Caco-2 (cell line): ENCODE measurements at regions not wholly inside any gene's neighbourhood (a gene's known extent, or its start where the extent isn't known, plus 50 kb on each side); places are given as distances from the start of the nearest gene placed in this dataset.

Source experiments
- BruUV-seq: library from RNA; stranded (reverse); fragments of 400-500 nt; replicated peaks from 2 replicates; lab custom pipeline; 2021; lab: Mats Ljungman, UMichigan
- CTCF ChIA-PET: fragments of 300-600 bp; sonication (Branson Sonifier 250); formaldehyde crosslinking; loops from one replicate; lab custom pipeline; 2022; ENCODE audit warnings: antibody characterized with exemption; lab: Charles Lee
- POLR2A ChIA-PET: fragments of 300-600 bp; sonication (Branson Sonifier 250); formaldehyde crosslinking; loops from one replicate; lab custom pipeline; 2022; ENCODE audit warnings: antibody characterized with exemption; lab: Charles Lee
- DNase-seq, 2 experiments: peaks; one replicate each; pipeline versions ENCODE4 v3.0.0 to v3.0.0-alpha.2; 2020 to 2022
- H3K27me3 ChIP-seq: replicated peaks from 2 replicates; pipeline ENCODE4 v1.6.0; 2011; ENCODE audit warnings: low read length; ENCODE audit not compliant: control insufficient read depth, insufficient read depth
- H3K36me3 ChIP-seq: 2 replicates; pipeline ENCODE4 v1.5.1; 2011; ENCODE audit warnings: low read length; ENCODE audit not compliant: control insufficient read depth, insufficient read depth
- H3K4me1 ChIP-seq: fragments of 250-450 bp; sonication (Bioruptor Pico); 2 replicates; pipeline ENCODE4 v1.5.1; 2020; ENCODE audit warnings: mild to moderate bottlenecking
- H3K4me3 ChIP-seq: 2 replicates; pipeline ENCODE4 v1.5.1; 2011; ENCODE audit warnings: low read depth, mild to moderate bottlenecking, control low read depth, low read length
- H3K9me3 ChIP-seq: fragments of 250-450 bp; sonication (Bioruptor Pico); 2 replicates; pipeline ENCODE4 v1.5.1; 2020; ENCODE audit warnings: mild to moderate bottlenecking, moderate library complexity
- H3K27ac Mint-ChIP-seq: one replicate; pipeline ENCODE4 v1.8.0; 2022; ENCODE audit warnings: mixed read lengths; ENCODE audit not compliant: unreplicated experiment
- H3K27me3 Mint-ChIP-seq: one replicate; pipeline ENCODE4 v1.8.0; 2022; ENCODE audit warnings: mixed read lengths; ENCODE audit not compliant: insufficient read depth, unreplicated experiment
- H3K36me3 Mint-ChIP-seq: one replicate; pipeline ENCODE4 v1.8.0; 2022; ENCODE audit warnings: mild to moderate bottlenecking, mixed read lengths; ENCODE audit not compliant: insufficient read depth, unreplicated experiment
- H3K4me1 Mint-ChIP-seq: one replicate; pipeline ENCODE4 v1.8.0; 2022; ENCODE audit warnings: low read depth, mixed read lengths; ENCODE audit not compliant: unreplicated experiment
- H3K4me3 Mint-ChIP-seq: one replicate; pipeline ENCODE4 v1.8.0; 2022; ENCODE audit warnings: mild to moderate bottlenecking, moderate library complexity, mixed read lengths; ENCODE audit not compliant: unreplicated experiment
- H3K9me3 Mint-ChIP-seq: one replicate; pipeline ENCODE4 v1.8.0; 2022; ENCODE audit warnings: mixed read lengths; ENCODE audit not compliant: unreplicated experiment
- intact Hi-C: fragments of 100-400 bp; cut with micrococcal nuclease; formaldehyde crosslinking; loops from one replicate; pipeline ENCODE4 v1.10.0; 2022; ENCODE audit not compliant: unreplicated experiment
- TF ChIP-seq, protein P1 (sequence below), 2 experiments: fragments of 200-600 bp in 1 of 2; IDR thresholded peaks; 1 replicate in 1 of 2; 2 replicates in 1 of 2; pipeline versions ENCODE4 v1.5.1 to v1.8.0; 2011 to 2022; ENCODE audit warnings: antibody characterized with exemption in 1 of 2, control low read depth in 1 of 2, inconsistent platforms in 1 of 2, low read depth in 1 of 2, low read length in 1 of 2, mild to moderate bottlenecking in 1 of 2, moderate library complexity in 1 of 2; ENCODE audit not compliant: insufficient read depth in 1 of 2, severe bottlenecking in 1 of 2, unreplicated experiment in 1 of 2

DNA sequence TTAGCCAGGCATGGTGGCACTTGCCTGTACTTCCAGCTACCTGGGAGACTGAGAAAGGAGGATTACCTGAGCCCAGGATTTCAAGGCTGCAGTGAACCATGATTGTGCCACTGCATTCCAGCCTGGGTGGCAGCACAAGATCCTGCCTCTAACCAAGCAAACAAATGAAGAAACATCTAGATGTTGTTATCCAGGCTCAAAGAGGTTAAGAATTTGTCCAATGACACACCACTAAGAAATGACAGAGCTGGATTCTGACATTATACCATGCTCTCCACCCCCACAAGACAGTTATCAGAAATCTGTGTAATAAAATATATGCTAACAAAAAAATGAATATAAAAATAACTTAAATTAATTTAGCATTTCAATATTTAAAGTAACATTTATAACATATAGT, 925.5 kb upstream of the SLC35B3 start:
- no TSS peak for BruUV-seq

GRCh38 chr6:9347608-9348007, 912.3 kb upstream of the SLC35B3 start:
- BruUV-seq: no TSS peak
- H3K9me3 Mint-ChIP-seq: no peaks in the 10 kb centered on the region
- no peaks in the 10 kb centered on the region for H3K36me3 ChIP-seq
- H3K4me3 ChIP-seq: no peak overlapping the region
- H3K4me1 ChIP-seq: no peaks in the 10 kb centered on the region
- no peaks in the 10 kb centered on the region for H3K27me3 Mint-ChIP-seq
- ChIA-PET CTCF (no interaction called here), POLR2A (no interaction called here)
- no peaks in the 10 kb centered on the region for H3K27me3 ChIP-seq
- H3K27ac Mint-ChIP-seq: no peak overlapping the region
- intact Hi-C loops: no loop called here
- no peaks in the 10 kb centered on the region for H3K4me1 Mint-ChIP-seq
- H3K36me3 Mint-ChIP-seq: no peaks in the 10 kb centered on the region
- H3K4me3 Mint-ChIP-seq: no peak overlapping the region
- no peak for DNase-seq
- TF ChIP-seq, protein P1, sequence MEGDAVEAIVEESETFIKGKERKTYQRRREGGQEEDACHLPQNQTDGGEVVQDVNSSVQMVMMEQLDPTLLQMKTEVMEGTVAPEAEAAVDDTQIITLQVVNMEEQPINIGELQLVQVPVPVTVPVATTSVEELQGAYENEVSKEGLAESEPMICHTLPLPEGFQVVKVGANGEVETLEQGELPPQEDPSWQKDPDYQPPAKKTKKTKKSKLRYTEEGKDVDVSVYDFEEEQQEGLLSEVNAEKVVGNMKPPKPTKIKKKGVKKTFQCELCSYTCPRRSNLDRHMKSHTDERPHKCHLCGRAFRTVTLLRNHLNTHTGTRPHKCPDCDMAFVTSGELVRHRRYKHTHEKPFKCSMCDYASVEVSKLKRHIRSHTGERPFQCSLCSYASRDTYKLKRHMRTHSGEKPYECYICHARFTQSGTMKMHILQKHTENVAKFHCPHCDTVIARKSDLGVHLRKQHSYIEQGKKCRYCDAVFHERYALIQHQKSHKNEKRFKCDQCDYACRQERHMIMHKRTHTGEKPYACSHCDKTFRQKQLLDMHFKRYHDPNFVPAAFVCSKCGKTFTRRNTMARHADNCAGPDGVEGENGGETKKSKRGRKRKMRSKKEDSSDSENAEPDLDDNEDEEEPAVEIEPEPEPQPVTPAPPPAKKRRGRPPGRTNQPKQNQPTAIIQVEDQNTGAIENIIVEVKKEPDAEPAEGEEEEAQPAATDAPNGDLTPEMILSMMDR (IDR thresholded peaks at IDR 0.05; ENCODE audit: insufficient read depth in 1 of 2, low read depth in 1 of 2, low read length in 1 of 2, severe bottlenecking in 1 of 2, unreplicated experiment in 1 of 2): no peak
- no peaks in the 10 kb centered on the region for H3K9me3 ChIP-seq

More for the DNA sequence above, 925.5 kb upstream of the SLC35B3 start:
- CTCF ChIA-PET: no interaction called here
- Mint-ChIP-seq H3K9me3 (peaks cover 16% of the 10 kb centered on the region), H3K36me3 (no peaks in the 10 kb centered on the region), H3K4me3 (no peak overlapping the region), H3K4me1 (no peaks in the 10 kb centered on the region), H3K27me3 (no peaks in the 10 kb centered on the region), H3K27ac (no peak overlapping the region)
- intact Hi-C loops: no loop called here
- no peak overlapping the region for H3K4me3 ChIP-seq
- H3K9me3 ChIP-seq: 0 out of 2 replicates have a peak, but pooled peaks cover 8% of the 10 kb centered on the region
- POLR2A ChIA-PET: no interaction called here
- H3K4me1 ChIP-seq: no peaks in the 10 kb centered on the region
- TF ChIP-seq, protein P1 (IDR thresholded peaks at IDR 0.05; ENCODE audit: insufficient read depth in 1 of 2, low read depth in 1 of 2, low read length in 1 of 2, severe bottlenecking in 1 of 2, unreplicated experiment in 1 of 2): no peak
- H3K27me3 ChIP-seq: no peaks in the 10 kb centered on the region
- DNase-seq: no peak
- no peaks in the 10 kb centered on the region for H3K36me3 ChIP-seq

DNA sequence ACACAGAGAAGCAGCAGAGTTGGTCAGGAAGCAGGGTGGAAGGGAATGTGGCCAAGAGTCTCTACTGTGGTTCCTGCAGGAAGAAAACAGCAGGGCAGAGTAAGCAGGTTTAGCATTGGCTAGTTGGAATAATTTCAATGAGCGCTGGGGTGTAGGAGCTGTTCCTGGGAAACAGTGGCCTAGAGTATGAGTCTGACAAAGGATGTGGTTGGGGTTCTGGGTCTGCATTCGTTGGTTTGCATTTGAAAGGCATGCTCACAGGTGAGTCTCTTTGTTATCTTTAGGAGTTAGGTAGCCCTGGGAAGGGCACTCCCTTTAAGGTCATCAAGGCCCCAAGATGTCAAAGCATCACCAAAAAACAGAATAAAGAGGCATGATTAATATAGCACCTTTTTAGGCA, 911.6 kb upstream of the SLC35B3 start:
- Histone ChIP-seq H3K4me1 (no peaks in the 10 kb centered on the region), H3K9me3 (no peaks in the 10 kb centered on the region), H3K27me3 (no peaks in the 10 kb centered on the region), H3K4me3 (no peak overlapping the region), H3K36me3 (no peaks in the 10 kb centered on the region)
- no peaks in the 10 kb centered on the region for H3K27me3 Mint-ChIP-seq
- CTCF ChIA-PET: no interaction called here
- no peak overlapping the region for H3K4me3 Mint-ChIP-seq
- intact Hi-C loops: no loop called here
- TF ChIP-seq, protein P1 (IDR thresholded peaks at IDR 0.05; ENCODE audit: insufficient read depth in 1 of 2, low read depth in 1 of 2, low read length in 1 of 2, severe bottlenecking in 1 of 2, unreplicated experiment in 1 of 2): no peak
- no TSS peak for BruUV-seq
- POLR2A ChIA-PET: no interaction called here
- no peaks in the 10 kb centered on the region for H3K36me3 Mint-ChIP-seq
- no peaks in the 10 kb centered on the region for H3K4me1 Mint-ChIP-seq
- DNase-seq: no peak
- no peak overlapping the region for H3K27ac Mint-ChIP-seq
- no peaks in the 10 kb centered on the region for H3K9me3 Mint-ChIP-seq
